RPMI8226 (cell line): ENCODE measurements at regions not wholly inside any gene's neighbourhood (a gene's known extent, or its start where the extent isn't known, plus 50 kb on each side); places are given as distances from the start of the nearest gene placed in this dataset.

Source experiments
- DNase-seq: peaks from one replicate; pipeline ENCODE4 v3.0.0-alpha.2; 2015

- DNase-seq, result no peak
Measured at GRCh38 chr2:20523799-20524187, 76.9 kb downstream of the RHOB start.

GRCh38 chr2:20524412-20525040 lies 77.7 kb downstream of the RHOB start:
- no peak for DNase-seq

- DNase-seq, result no peak
Measured at GRCh38 chr2:20525041-20526035, 78.5 kb downstream of the RHOB start.

GRCh38 chr2:20526160-20526559 lies 79.3 kb downstream of the RHOB start:
- no peak for DNase-seq

- DNase-seq, result no peak
Measured at GRCh38 chr2:20526708-20527107, 79.8 kb downstream of the RHOB start.

- no peak for DNase-seq
Measured at GRCh38 chr2:20528713-20529112, 81.8 kb downstream of the RHOB start.

- no peak for DNase-seq
Measured at GRCh38 chr2:20530520-20530919, 83.6 kb downstream of the RHOB start.

GRCh38 chr2:20531633-20532262 lies 84.9 kb downstream of the RHOB start:
- DNase-seq, result no peak

- no peak for DNase-seq
Measured at GRCh38 chr2:20532634-20533437, 86.0 kb downstream of the RHOB start.

- DNase-seq, result no peak
Measured at GRCh38 chr2:20533993-20534622, 87.2 kb downstream of the RHOB start.

GRCh38 chr2:20534913-20535801 lies 88.3 kb downstream of the RHOB start:
- no peak for DNase-seq

GRCh38 chr2:20536619-20537422 lies 89.9 kb downstream of the RHOB start:
- DNase-seq, result no peak

- DNase-seq, result no peak
Measured at GRCh38 chr2:20537423-20538307, 90.8 kb downstream of the RHOB start.

- no peak for DNase-seq
Measured at GRCh38 chr2:20538308-20539132, 91.6 kb downstream of the RHOB start.

- DNase-seq, result no peak
Measured at GRCh38 chr2:20539133-20539719, 92.4 kb downstream of the RHOB start.

GRCh38 chr2:20539776-20540586 lies 93.1 kb downstream of the RHOB start:
- no peak for DNase-seq
